CD4-positive, alpha-beta T cell treated with Interleukin-10 for 1 hour (primary cell): ENCODE measurements at regions not wholly inside any gene's neighbourhood (a gene's known extent, or its start where the extent isn't known, plus 50 kb on each side); places are given as distances from the start of the nearest gene placed in this dataset.
"Not testable (repeated sequence)": the region's sequence is repeated elsewhere in the genome, so short reads cannot be mapped to it uniquely, and the experiment has no call there.

ENCODE experiments used
- DNase-seq: peaks from one replicate; pipeline ENCODE4 v3.0.0-alpha.2; 2020

DNA sequence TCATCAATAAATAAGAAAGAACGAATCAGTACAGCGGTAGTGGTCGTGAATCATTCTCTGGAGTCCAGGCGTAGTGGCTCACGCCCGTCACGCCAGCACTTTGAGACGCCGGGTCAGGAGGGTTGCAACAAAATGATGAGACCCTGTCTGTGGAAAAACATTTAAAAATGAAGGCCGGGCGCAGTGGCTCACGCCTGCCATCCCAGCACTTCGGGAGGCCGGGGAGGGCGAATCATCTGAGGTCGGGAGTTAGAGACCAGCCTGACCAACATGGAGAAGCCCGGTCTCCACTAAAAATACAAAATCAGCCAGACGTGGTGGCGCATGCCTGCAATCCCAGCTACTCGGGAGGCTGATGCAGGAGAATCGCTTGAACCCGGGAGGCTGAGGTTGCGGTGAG, 111.8 kb upstream of the ANKRD30BL start:
- DNase-seq = not testable (repeated sequence)

DNA sequence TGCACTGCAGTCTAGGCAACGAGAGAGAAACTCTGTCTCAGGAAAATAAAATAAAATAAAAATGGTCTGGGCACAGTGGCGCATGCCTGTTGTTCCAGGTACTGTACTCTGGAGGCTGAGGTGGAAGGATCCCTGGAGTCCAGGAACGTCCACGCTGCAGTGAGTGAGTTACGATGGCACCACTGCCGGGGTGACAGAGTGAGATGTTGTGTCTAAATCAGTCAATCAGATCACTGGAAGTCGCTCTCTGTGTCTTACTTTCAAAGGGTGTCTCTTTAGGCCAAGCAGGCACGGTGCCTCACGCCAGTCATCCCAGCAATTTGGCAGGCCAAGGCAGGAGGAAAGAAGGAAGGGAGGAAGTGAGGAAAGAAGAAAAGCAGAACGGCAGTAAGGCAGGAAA, 112.2 kb upstream of the ANKRD30BL start:
- DNase-seq = no peak

GRCh38 chr2:132275396-132275795, 113.6 kb upstream of the ANKRD30BL start:
- DNase-seq = no peak

DNA sequence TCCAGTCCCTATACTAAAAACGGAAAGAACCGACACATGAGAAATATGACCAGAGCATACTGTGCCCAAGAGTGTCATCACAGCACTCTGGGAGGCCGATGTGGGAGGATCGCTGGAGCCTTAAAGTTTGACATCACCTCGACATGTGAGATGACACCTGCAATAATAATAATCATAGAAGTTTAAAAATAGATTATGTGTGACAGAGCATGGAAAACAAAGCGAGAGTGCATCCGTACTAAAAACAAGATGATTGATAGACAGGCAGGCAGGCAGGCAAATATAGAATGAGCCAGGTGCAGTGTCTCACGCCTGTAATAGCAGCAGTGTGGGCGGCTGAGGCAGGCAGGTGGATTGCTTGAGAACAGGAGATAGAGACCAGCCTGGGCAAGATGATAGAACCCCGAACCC, 114.8 kb upstream of the ANKRD30BL start:
- no peak for DNase-seq

- no peak for DNase-seq
Observed at GRCh38 chr2:132278267-132278666, 116.5 kb upstream of the ANKRD30BL start.

DNA sequence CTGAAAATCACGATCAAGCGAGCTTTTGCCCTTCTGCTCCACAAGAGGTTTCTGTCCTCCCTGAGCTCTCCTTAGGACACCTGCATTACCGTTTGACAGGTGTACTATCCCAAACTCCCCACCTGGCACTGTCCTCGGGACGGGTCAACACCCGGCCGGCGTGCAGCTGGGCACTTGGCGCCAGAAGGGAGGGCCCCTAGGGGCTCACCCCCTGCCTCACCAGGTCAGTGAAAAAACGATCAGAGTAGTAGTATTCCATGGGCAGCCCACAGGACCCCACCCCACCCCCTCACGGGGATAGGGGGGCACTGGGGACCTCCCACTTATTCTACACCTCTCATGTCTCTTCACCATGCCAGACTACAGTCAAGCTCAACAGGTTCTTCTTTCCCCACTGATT, 117.6 kb upstream of the ANKRD30BL start:
- no peak for DNase-seq

DNA sequence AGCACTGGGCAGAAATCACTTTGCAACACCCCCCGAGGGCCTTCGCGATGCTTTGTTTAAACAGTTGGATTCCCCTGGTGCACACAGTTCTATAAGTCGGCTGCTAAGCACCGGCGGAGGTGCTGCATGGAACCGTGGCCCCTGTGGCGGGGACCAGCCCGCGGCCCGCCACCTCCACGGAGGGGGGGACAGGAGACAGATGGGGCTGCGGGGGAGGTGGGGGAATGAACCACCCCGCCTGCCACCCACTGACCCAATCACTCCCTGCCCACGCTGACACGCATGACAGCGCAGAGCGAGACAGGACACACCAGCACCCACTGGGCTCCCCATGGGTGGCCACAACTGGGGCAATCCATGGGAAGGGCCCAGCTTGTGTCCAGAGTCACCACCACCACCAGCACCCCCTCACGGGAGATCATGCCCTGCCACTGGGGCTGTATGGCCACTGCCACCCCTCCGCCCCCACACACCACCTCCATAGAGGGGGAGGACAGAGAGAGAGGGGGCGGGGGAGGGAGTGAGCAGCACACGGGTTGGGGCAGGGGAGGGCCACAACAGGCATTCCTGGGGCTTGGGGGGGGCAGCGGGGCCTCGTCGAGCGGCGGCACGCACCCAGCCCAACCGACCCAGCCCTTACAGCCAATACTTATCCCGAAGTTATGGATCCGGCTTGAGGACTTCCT, 118.3 kb upstream of the ANKRD30BL start:
- DNase-seq = no peak

DNA sequence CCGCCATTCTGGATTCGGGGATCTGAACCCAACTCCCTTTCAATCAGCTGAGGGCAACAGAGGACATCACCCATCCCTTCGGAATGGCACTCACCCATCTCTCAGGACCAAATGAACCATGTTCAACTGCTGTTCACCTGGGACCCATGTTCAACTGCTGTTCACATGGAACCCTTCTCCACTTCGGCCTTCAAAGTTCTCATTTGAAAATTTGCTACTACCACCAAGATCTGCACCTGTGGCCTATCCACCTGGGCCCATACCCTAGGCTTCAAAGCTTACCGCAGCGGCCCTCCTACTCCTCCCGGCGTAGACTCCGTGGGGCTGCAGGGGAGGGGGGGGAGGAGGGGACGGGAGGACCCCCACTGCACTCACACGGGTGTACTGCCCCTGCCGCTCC, 119.2 kb upstream of the ANKRD30BL start:
- no peak for DNase-seq

- DNase-seq = not testable (repeated sequence)
Observed at GRCh38 chr2:132282104-132282503, 120.4 kb upstream of the ANKRD30BL start.

DNA sequence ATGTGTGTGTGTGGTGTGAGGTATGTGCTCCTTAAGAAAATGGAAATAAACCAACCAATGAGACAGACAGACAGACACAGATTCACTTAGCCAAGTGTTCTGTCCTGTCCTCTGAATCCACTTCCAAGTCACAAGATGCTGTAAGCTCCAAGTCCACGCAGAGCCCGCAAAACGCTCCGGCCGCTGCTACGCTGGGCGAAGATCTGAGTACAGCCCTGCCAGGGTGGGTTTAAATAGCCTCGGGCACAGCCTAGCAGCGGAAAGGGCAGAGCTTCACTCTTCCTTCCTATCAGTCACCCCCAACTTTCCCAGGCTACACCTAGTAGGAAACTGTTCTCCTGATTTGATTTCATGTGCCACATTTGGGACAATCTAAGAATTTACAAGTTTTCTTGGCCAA, 121.2 kb upstream of the ANKRD30BL start:
- no peak for DNase-seq

DNA sequence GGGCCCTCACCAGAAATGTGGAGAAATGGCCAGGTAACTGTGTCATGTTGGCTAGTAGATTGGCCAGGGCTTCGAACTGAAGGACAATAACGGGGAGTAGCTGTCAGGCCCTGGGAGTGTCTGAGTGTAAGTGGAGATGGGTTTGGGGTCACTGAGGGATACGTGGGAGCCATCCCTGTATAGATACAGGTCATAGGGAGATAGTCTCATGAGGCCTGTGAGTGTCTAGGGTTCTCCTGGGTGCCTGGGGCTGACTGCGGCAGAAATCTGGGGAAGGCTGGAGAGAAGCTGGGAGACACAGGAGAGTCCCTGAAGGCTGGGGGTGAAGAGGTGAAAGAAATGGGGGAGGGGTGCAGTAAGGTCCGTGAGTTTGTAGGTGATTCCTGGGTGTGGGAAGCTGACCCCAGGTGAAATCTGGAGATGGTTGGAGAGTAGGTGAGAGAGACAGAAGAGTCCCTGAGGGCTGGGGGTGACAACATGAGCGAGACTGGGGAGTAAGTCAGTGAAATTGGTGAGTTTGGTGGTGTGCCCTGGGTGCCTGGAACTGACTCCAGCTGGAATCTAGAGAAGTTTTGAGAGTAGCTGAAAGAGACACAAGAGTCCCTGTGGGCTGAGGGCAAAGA, 124.6 kb upstream of the ANKRD30BL start:
- DNase-seq = not testable (repeated sequence)

DNA sequence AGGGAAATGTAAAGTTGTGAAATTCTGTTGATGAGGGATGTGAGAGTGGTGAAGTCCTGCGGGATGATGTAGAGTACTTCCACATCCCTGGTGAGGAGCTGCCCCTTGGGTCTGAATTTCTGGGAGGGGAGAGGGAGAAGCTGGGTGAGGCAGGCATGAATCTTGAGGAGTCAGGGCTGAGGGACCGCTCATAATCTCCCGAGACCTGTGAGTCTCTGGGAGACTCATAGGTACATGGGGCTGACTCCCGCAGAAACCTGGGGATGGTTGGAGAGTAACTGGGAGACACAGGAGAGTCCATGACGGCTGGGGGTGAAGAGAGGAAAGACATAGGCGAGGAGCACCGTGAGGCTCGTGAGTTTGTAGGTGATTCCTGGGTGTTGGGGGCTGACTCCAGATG, 126.2 kb upstream of the ANKRD30BL start:
- DNase-seq = not testable (repeated sequence)

DNA sequence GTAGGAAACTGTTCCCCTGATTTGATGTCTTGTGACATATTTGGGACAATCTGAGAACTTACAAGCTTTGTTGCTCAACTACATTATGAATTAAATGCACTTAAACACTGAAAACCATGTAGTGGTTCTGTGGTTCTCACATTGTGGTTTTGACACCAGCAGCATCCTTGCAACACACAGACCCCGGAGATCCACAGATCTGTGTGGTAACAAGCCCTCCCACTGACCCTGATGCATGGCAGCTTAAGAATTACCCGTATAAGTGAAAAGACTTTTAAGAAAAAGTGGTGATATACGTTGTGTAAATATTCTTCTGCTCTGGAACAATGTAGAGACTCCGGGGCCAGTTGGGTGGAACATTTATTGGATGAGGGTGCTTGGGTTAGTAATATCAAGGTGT, 127.4 kb upstream of the ANKRD30BL start:
- DNase-seq = not testable (repeated sequence)

DNA sequence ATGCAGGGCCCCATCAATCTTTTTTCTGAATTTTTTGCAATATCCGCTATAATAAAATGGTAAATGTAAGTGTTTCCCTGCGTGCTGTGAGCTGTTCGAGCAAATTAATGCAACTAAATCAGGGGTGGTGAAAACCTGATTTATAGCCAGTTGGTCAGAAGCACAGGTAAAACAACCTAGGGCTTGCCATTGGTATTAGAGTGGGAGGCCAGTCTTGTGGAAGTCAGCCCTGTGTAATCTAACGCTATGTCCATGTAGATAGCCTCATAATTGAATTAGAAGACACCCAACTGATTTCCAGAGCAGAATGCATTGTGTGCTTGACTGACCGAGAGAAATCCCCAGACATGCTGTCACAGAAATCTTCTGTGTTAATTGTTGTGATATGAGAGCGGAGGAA, 126.8 kb upstream of the GPR39 start:
- DNase-seq = not testable (repeated sequence)

DNA sequence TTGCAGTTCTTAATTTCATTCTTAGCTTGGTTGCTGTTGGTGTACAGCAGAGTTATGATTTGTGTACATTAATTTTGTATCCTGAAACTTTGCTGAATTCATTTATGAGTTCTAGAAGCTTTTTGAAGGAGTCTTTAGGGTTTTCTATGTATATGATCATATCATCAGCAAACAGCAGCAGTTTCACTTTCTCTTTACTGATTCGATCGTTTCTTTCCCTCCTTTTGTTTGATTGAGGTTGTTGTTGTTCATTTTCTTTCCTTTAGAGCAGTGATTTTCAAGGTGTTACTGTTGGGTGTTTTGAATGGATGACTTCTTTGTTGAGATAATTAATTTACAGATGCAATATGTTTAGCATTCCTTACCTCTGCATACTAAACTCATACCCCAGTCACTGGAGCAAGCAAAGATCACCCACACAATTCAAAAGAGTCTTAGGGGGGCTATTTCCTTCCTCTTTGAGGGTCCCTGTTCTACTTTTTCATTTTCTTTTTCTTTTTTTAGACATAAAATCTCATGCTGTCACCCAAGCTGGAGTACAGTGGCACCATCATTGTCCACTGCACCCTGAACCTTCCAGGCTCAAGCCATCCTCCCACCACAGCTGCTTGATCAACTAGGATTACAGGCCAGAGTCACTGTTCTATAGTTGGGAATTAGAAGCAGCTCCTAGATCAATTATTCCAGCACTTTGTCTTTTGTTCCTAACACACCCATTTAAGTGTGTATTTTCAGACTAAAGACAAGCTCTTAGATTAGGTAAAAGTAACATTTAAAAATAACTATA, 115.8 kb upstream of the GPR39 start:
- not testable (repeated sequence) for DNase-seq

- DNase-seq = not testable (repeated sequence)
Observed at GRCh38 chr2:132304661-132305380, 111.8 kb upstream of the GPR39 start.

DNA sequence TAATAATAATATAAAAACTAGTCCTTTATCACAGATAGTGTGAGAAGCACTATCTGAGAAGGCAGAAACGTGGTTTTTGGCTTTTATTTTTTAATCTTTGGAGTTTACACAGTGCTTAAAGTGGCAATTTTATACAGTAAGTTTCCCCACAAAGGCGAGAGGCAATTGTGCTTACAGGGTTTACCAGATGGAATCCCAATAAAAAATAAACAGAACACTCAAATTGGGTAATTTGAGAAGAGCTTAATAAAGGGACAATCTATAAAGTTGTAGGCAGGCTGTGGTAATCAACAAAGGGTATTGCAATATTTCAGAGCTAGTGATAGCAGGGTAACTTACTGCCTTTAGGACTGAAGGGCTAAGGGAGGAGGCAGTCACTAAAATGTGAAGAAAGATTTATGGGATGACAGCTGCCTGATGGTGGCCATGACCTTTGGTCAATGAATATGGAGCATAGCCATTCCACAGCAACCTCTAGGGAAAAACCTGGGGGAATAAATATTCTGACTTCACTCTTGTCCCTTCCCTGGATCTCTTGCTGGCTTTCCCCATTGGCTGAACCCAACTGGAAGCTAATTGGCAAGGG, 108.9 kb upstream of the GPR39 start:
- not testable (repeated sequence) for DNase-seq

DNA sequence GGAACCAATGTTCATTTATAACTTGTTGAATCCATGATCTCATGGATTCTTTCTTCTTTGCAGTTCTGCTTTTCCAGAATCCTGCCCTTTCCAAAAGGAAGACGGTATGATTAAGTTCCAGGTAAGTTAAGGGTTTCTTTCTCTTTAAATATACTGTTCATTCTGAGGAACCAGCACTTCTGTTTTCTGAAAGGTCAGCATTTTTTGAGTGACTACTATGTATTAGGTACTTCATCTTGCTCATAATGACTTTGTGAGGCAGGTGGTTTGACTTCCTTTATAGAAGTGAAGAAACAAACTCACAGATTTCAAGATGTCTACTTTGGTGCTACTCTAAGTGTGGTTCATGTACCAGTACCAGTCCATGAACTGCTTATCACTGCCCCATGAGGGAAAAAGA, 107.4 kb upstream of the GPR39 start:
- not testable (repeated sequence) for DNase-seq

DNA sequence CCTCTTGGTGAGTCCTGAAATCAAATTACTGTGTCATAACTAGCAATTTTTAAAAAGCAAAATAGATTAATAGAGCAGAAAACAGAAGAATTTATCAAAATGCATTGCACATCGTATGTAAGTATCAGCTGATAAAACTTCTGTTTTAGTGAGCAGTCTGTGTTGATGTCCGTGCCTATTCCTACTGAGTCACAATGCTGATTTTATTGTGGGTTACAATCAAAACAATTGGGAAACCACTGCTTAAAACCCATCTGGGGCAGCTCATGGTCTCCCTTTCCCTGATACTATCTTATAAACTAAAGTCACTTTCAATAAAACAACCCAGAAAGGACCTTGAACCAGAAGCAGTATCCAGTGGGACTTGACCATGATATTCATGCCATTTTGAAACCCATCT, 101.1 kb upstream of the GPR39 start:
- DNase-seq = not testable (repeated sequence)

GRCh38 chr2:132317026-132317680, 99.5 kb upstream of the GPR39 start:
- not testable (repeated sequence) for DNase-seq

DNA sequence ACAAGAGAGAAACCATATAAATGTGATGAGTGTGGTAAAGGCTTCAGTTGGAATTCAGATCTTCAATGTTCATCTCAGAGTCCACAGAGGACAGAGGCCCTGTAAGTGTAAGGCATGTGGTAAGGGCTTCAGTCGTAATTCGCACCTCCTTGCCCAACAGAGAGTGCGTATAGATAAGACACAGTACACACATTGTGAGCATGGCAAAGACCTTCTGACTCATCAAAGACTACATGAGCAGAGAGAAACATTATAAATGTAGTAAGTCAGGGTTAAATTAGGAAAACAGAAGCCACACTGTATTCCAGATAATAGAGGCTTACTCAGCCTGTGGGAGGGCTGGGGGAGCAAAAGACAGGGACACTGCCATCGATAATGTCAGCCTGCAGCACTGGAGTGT, 98.1 kb upstream of the GPR39 start:
- not testable (repeated sequence) for DNase-seq

DNA sequence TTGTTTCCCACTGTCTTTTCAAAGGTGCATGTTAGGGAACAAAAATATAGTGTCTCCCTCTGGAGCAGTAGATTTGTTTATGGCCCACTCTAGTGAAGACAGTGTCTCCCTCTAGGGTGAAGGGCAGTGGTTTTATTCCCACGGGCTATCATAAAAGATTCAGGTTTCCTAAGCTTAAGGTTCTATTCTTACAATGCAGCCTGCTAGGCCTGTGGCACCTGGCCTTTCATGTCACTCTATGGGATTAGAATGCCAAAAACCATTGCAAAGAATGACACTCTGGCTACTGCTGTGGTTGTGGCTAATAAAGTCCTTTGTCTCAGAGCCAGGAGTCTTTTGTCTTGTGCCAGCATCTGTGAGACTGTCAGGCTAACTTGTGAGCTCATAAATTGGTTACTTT, 92.6 kb upstream of the GPR39 start:
- DNase-seq = not testable (repeated sequence)
